Epithelial cell of esophagus (primary cell): ENCODE measurements at regions not wholly inside any gene's neighbourhood (a gene's known extent, or its start where the extent isn't known, plus 50 kb on each side); places are given as distances from the start of the nearest gene placed in this dataset.

Experiments
- DNase-seq: peaks from one replicate; pipeline ENCODE4 v3.0.0; 2010; ENCODE audit warnings: low read depth
- H3K4me3 ChIP-seq: 2 replicates; pipeline ENCODE4 v1.5.1; 2011; ENCODE audit warnings: mild to moderate bottlenecking, low read length, control low read depth
- CTCF ChIP-seq: IDR thresholded peaks from 2 replicates; pipeline ENCODE4 v1.5.1; 2011; ENCODE audit warnings: low read depth, mild to moderate bottlenecking, low read length, control low read depth, inconsistent platforms; ENCODE audit not compliant: insufficient read depth; ENCODE audit errors: missing control alignments

DNA sequence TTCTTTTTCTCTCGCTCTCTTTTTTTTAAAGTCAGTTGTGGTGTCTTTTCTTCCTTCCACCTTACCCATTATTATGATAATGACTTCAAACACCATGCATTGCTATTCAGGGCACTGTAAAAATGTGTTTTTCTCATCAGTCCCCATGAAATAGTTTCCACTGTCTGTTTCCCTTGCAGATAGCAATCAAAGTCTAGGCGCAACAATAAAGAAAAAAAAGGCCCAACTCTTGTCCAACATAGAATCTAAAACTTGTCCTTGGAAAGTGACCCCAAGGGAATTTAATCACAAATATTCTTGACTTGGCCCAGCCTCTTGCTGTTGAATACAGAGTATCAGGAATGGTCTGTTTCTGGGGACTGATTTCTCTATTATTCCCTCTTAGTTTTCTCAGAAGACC, 382.5 kb downstream of the PLPP3 start:
- no peak overlapping the region for H3K4me3 ChIP-seq
- DNase-seq, result no peak
- no peak for TF ChIP-seq CTCF

DNA sequence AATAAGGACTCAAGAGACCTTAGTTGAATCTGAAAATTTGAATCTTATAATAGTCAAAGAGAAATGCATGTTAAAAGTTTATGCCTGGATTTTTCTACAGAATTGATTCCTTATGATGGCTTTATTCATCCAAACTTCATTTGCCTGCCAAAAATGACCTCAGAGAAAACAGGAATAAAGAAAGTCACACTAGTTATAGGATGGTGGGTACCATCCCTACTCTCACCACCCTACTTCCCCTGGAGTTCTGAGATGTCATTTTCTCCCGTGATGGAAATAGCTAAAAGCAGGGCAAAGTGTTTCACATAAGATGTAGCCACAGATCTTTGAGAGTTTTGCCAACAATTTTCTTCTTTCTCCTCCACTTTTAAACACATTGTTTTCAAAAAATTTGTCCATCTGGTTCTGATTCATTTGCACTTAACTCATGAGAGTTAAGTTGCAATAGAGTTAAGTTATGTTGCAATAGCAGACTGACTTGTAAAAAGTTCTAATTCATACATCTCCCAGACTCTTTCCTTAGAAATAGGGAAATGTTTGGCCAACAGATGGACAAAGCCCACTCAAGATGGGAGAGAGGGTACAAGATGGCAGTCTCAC, 384.6 kb downstream of the PLPP3 start:
- no peak overlapping the region for H3K4me3 ChIP-seq
- TF ChIP-seq CTCF, result no peak
- peak; percentile 11 for DNase-seq

GRCh38 chr1:56193656-56194055, 385.7 kb downstream of the PLPP3 start:
- TF ChIP-seq CTCF, result no peak
- H3K4me3 ChIP-seq, result no peak overlapping the region
- no peak for DNase-seq

- no peak for TF ChIP-seq CTCF
- no peak overlapping the region for H3K4me3 ChIP-seq
- peak; percentile 19 for DNase-seq
Measured at GRCh38 chr1:56191369-56191768, 388.0 kb downstream of the PLPP3 start.

DNA sequence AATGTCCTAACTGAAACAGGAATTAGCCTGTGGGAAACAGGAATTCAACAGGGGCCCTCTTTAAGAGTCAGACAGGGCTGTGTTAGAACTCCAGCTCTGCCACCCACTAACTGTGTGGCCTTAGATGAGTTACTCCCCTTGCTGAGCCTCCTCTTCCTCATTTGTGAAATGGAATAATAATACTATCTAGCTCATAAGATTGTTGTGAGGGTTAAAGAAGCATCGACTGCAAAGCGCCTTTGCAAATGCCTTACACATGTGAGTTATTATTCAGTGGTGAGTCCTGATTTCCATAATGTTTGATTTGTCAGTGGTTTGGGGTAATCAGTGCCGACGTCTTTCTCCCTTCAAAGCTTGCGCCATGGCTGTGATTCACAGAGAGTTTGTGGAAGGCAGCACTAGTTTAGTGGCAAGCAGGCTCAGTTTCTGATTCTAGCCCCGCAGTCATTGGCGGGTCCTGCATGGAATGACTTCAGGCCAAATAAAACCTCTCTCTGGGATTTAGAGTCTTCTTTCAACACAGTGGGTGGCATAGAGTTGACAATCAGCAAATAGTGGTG, 388.5 kb downstream of the PLPP3 start:
- TF ChIP-seq CTCF, result no peak
- DNase-seq, result no peak
- no peak overlapping the region for H3K4me3 ChIP-seq

- no peak for DNase-seq
- H3K4me3 ChIP-seq, result no peak overlapping the region
- TF ChIP-seq CTCF, result peak; percentile 14
Measured at GRCh38 chr1:56189946-56190805, 389.2 kb downstream of the PLPP3 start.
